ENCODE measurements at regions not wholly inside any gene's neighbourhood (a gene's known extent, or its start where the extent isn't known, plus 50 kb on each side); places are given as distances from the start of the nearest gene placed in this dataset.

DNA sequence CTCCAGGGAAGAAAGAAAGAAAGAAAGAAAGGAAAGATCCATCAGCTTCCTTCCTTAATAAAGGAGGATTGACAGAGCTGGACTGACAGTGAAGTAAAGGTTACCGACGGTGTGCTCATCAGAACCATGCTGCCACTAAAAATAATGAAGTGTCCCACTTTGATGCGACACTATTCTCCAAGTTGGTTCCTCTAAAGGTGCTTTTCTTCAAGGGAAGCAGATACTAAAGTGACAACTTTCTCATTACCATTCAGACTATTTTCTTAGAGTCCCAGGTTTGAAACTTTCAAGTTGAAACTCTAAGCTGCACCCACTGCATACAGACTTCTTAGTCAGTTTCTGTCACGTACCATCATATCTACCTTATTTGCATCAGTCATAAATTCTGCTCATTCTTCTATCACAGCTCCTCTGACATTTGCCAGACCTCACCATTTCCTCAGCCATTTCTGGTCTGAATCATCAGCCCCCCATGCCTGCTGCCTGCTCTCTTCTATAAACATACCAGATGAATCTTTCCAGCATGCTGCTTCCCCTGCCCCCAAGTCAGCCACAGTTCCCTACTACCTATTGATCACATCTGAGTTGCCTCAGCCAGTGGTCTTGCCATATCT, 177.6 kb downstream of the DEPDC1B start:
- TF ChIP-seq EZH2 (IDR thresholded peaks at IDR 0.05; ENCODE audit: low read length, missing control alignments): no peak
- TF ChIP-seq, protein P1, sequence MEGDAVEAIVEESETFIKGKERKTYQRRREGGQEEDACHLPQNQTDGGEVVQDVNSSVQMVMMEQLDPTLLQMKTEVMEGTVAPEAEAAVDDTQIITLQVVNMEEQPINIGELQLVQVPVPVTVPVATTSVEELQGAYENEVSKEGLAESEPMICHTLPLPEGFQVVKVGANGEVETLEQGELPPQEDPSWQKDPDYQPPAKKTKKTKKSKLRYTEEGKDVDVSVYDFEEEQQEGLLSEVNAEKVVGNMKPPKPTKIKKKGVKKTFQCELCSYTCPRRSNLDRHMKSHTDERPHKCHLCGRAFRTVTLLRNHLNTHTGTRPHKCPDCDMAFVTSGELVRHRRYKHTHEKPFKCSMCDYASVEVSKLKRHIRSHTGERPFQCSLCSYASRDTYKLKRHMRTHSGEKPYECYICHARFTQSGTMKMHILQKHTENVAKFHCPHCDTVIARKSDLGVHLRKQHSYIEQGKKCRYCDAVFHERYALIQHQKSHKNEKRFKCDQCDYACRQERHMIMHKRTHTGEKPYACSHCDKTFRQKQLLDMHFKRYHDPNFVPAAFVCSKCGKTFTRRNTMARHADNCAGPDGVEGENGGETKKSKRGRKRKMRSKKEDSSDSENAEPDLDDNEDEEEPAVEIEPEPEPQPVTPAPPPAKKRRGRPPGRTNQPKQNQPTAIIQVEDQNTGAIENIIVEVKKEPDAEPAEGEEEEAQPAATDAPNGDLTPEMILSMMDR (conservative IDR thresholded peaks at IDR 0.05 in 1 of 2, IDR thresholded peaks at IDR 0.05 in 1 of 2; ENCODE audit: low read depth in 1 of 2, low read length in 2 of 2): no peak
